A673 (cell line): ENCODE measurements at regions not wholly inside any gene's neighbourhood (a gene's known extent, or its start where the extent isn't known, plus 50 kb on each side); places are given as distances from the start of the nearest gene placed in this dataset.

Experiments
- BruUV-seq: library from RNA; stranded (reverse); fragments of 400-500 nt; replicated peaks from 2 replicates; lab custom pipeline; 2021; lab: Mats Ljungman, UMichigan
- CTCF ChIA-PET: fragments of 300-600 bp; sonication (Branson Sonifier 250); formaldehyde crosslinking; loops from one replicate; lab custom pipeline; 2022; ENCODE audit warnings: antibody characterized with exemption; lab: Charles Lee
- POLR2A ChIA-PET: fragments of 300-600 bp; sonication (Branson Sonifier 250); formaldehyde crosslinking; loops from one replicate; lab custom pipeline; 2022; ENCODE audit warnings: antibody characterized with exemption; ENCODE audit not compliant: low non-redundant PET; lab: Charles Lee
- DNase-seq: peaks from one replicate; pipeline ENCODE4 v3.0.0-alpha.2; 2015; ENCODE audit warnings: low spot score
- H3K27ac ChIP-seq: fragments of 200-600 bp; sonication (generic); 2 replicates; pipeline ENCODE4 v1.5.1; 2016; ENCODE audit warnings: mixed run types, low read depth, mild to moderate bottlenecking, mixed read lengths, antibody characterized with exemption, low read length; ENCODE audit not compliant: poor library complexity, severe bottlenecking
- H3K27me3 ChIP-seq: fragments of 200-600 bp; sonication (generic); replicated peaks from 2 replicates; pipeline ENCODE4 v1.6.1; 2017; ENCODE audit warnings: mixed run types, low read depth, mild to moderate bottlenecking, mixed read lengths, antibody characterized with exemption, low read length; ENCODE audit not compliant: insufficient read depth, poor library complexity
- H3K36me3 ChIP-seq: fragments of 200-600 bp; sonication (generic); 2 replicates; pipeline ENCODE4 v1.6.1; 2016; ENCODE audit warnings: mixed run types, mild to moderate bottlenecking, mixed read lengths, antibody characterized with exemption, low read length; ENCODE audit not compliant: insufficient read depth, poor library complexity, severe bottlenecking
- H3K4me1 ChIP-seq: fragments of 200-600 bp; sonication (generic); 2 replicates; pipeline ENCODE4 v1.6.1; 2017; ENCODE audit warnings: mixed run types, mild to moderate bottlenecking, mixed read lengths, antibody characterized with exemption, low read length; ENCODE audit not compliant: insufficient read depth, poor library complexity, severe bottlenecking
- H3K4me3 ChIP-seq: fragments of 200-600 bp; sonication (generic); 2 replicates; pipeline ENCODE4 v1.5.1; 2016; ENCODE audit warnings: low read depth, mixed run types, mild to moderate bottlenecking, mixed read lengths, low read length; ENCODE audit not compliant: poor library complexity, severe bottlenecking
- H3K9me3 ChIP-seq: fragments of 200-600 bp; sonication (generic); 2 replicates; pipeline ENCODE4 v1.6.1; 2016; ENCODE audit warnings: mixed run types, low read depth, mild to moderate bottlenecking, mixed read lengths, antibody characterized with exemption, low read length; ENCODE audit not compliant: poor library complexity, severe bottlenecking
- EZH2 ChIP-seq: fragments of 200-600 bp; sonication (generic); IDR thresholded peaks from 2 replicates; pipeline ENCODE4 v1.6.1; 2017; ENCODE audit warnings: borderline replicate concordance, low read depth, mild to moderate bottlenecking, mixed read lengths, antibody characterized with exemption, low read length; ENCODE audit not compliant: poor library complexity, severe bottlenecking
- intact Hi-C: fragments of 100-400 bp; cut with micrococcal nuclease; formaldehyde crosslinking; loops from one replicate; pipeline ENCODE4 v1.10.0; 2022; ENCODE audit not compliant: unreplicated experiment
- TF ChIP-seq, protein P1 (sequence below): fragments of 300-800, 200-600 bp; sonication (generic); conservative IDR thresholded peaks from 2 replicates; pipeline ENCODE4 v1.5.1; 2017; ENCODE audit warnings: low read depth, mild to moderate bottlenecking, antibody characterized with exemption, low read length, moderate library complexity, mixed read lengths

DNA sequence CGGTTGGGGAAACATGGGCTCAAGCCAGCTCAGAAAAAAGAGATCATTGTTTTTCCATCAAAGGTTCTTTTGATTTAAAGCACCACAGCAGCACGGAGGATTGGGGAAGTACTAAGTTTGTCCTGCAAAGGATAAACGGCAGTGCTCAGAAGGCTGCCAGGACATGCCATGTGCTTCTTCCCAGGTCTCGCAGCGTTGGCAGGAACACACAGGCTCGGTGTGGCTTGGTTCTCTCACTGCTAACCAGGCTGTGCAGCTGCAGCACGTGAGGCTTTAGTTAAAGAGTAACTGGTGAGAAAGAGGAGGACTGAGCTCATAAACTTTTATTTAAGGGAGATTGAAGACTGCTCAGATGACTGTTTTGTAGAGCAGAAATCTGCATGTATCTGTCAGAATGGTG, 264.3 kb downstream of the TSN start:
- Histone ChIP-seq H3K4me1 (peaks cover 13% of the 10 kb centered on the region), H3K27me3 (no peaks in the 10 kb centered on the region), H3K36me3 (no peaks in the 10 kb centered on the region), H3K27ac (no peak overlapping the region), H3K4me3 (no peak overlapping the region), H3K9me3 (no peaks in the 10 kb centered on the region)
- CTCF ChIA-PET, result no interaction called here
- POLR2A ChIA-PET, result no interaction called here
- intact Hi-C loops, result no loop called here
- no TSS peak for BruUV-seq
- no peak for TF ChIP-seq EZH2
- TF ChIP-seq, protein P1, sequence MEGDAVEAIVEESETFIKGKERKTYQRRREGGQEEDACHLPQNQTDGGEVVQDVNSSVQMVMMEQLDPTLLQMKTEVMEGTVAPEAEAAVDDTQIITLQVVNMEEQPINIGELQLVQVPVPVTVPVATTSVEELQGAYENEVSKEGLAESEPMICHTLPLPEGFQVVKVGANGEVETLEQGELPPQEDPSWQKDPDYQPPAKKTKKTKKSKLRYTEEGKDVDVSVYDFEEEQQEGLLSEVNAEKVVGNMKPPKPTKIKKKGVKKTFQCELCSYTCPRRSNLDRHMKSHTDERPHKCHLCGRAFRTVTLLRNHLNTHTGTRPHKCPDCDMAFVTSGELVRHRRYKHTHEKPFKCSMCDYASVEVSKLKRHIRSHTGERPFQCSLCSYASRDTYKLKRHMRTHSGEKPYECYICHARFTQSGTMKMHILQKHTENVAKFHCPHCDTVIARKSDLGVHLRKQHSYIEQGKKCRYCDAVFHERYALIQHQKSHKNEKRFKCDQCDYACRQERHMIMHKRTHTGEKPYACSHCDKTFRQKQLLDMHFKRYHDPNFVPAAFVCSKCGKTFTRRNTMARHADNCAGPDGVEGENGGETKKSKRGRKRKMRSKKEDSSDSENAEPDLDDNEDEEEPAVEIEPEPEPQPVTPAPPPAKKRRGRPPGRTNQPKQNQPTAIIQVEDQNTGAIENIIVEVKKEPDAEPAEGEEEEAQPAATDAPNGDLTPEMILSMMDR, result no peak
- DNase-seq, result no peak

GRCh38 chr2:122020377-122020776, 264.9 kb downstream of the TSN start:
- ChIA-PET CTCF (no interaction called here), POLR2A (no interaction called here)
- no peak overlapping the region for H3K4me3 ChIP-seq
- DNase-seq, result no peak
- BruUV-seq, result no TSS peak
- no peaks in the 10 kb centered on the region for H3K27me3 ChIP-seq
- no peaks in the 10 kb centered on the region for H3K36me3 ChIP-seq
- peaks cover 13% of the 10 kb centered on the region for H3K4me1 ChIP-seq
- H3K27ac ChIP-seq, result no peak overlapping the region
- H3K9me3 ChIP-seq, result no peaks in the 10 kb centered on the region
- TF ChIP-seq, protein P1, result no peak
- no peak for TF ChIP-seq EZH2
- intact Hi-C loops, result no loop called here

- Histone ChIP-seq H3K36me3 (no peaks in the 10 kb centered on the region), H3K4me3 (no peak overlapping the region), H3K27me3 (no peaks in the 10 kb centered on the region), H3K27ac (no peak overlapping the region), H3K9me3 (no peaks in the 10 kb centered on the region), H3K4me1 (peaks cover 13% of the 10 kb centered on the region)
- ChIA-PET POLR2A (no interaction called here), CTCF (no interaction called here)
- no peak for DNase-seq
- TF ChIP-seq EZH2, result no peak
- TF ChIP-seq, protein P1, result no peak
- intact Hi-C loops, result no loop called here
- BruUV-seq, result no TSS peak
These were observed 266.5 kb downstream of the TSN start for GRCh38 chr2:122021941-122022340.
